Activated CD4-positive, alpha-beta T cell treated with anti-CD3 and anti-CD28 coated beads for 4 hours (primary cell): ENCODE measurements at regions not wholly inside any gene's neighbourhood (a gene's known extent, or its start where the extent isn't known, plus 50 kb on each side); places are given as distances from the start of the nearest gene placed in this dataset.
"Not testable (repeated sequence)": the region's sequence is repeated elsewhere in the genome, so short reads cannot be mapped to it uniquely, and the experiment has no call there.

Experiments used
- DNase-seq, 2 donors: peaks; one replicate each; pipeline ENCODE4 v3.0.0-alpha.2; 2020

GRCh38 chr3:194189243-194189791 lies 53.4 kb downstream of the HES1 start:
- no peak for DNase-seq

GRCh38 chr3:194191850-194192249 lies 55.9 kb downstream of the HES1 start:
- DNase-seq: not testable (repeated sequence)

- no peak for DNase-seq
These were observed 58.3 kb downstream of the HES1 start for GRCh38 chr3:194194051-194194756.

- DNase-seq: no peak
These were observed 58.8 kb downstream of the HES1 start for GRCh38 chr3:194194757-194195085.

- no peak for DNase-seq
These were observed 59.7 kb downstream of the HES1 start for GRCh38 chr3:194195611-194196010.

- no peak for DNase-seq
These were observed 60.9 kb downstream of the HES1 start for GRCh38 chr3:194196876-194197275.

- DNase-seq: no peak
These were observed 61.5 kb downstream of the HES1 start for GRCh38 chr3:194197396-194197960.

GRCh38 chr3:194197981-194198695 lies 62.2 kb downstream of the HES1 start:
- no peak for DNase-seq

GRCh38 chr3:194198938-194199337 lies 63.0 kb downstream of the HES1 start:
- DNase-seq: no peak

GRCh38 chr3:194200422-194201081 lies 64.6 kb downstream of the HES1 start:
- DNase-seq: no peak

GRCh38 chr3:194201953-194202666 lies 66.2 kb downstream of the HES1 start:
- no peak for DNase-seq

GRCh38 chr3:194203482-194204041 lies 67.6 kb downstream of the HES1 start:
- peak; percentile 17 to 23 for DNase-seq

- peak in 1 of 2 donors; percentile 7 for DNase-seq
These were observed 68.4 kb downstream of the HES1 start for GRCh38 chr3:194204042-194204987.

- no peak for DNase-seq
These were observed 69.8 kb downstream of the HES1 start for GRCh38 chr3:194205675-194206133.

GRCh38 chr3:194206320-194206719 lies 70.4 kb downstream of the HES1 start:
- no peak for DNase-seq

- DNase-seq: no peak
These were observed 72.8 kb downstream of the HES1 start for GRCh38 chr3:194208709-194209108.

GRCh38 chr3:194212161-194212844 lies 76.4 kb downstream of the HES1 start:
- DNase-seq: no peak

GRCh38 chr3:194212845-194213331 lies 76.9 kb downstream of the HES1 start:
- DNase-seq: no peak

- DNase-seq: no peak
These were observed 79.4 kb downstream of the HES1 start for GRCh38 chr3:194215392-194215791.
